ENCODE measurements at regions not wholly inside any gene's neighbourhood (a gene's known extent, or its start where the extent isn't known, plus 50 kb on each side); places are given as distances from the start of the nearest gene placed in this dataset.
"Not testable (repeated sequence)": the region's sequence is repeated elsewhere in the genome, so short reads cannot be mapped to it uniquely, and the experiment has no call there.

- DNase-seq (ENCODE audit: low read depth, low spot score) = no peak
- no peak overlapping the region for H3K27ac ChIP-seq
These were observed 466.2 kb downstream of the TYW1 start for GRCh38 chr7:67462781-67463191.

DNA sequence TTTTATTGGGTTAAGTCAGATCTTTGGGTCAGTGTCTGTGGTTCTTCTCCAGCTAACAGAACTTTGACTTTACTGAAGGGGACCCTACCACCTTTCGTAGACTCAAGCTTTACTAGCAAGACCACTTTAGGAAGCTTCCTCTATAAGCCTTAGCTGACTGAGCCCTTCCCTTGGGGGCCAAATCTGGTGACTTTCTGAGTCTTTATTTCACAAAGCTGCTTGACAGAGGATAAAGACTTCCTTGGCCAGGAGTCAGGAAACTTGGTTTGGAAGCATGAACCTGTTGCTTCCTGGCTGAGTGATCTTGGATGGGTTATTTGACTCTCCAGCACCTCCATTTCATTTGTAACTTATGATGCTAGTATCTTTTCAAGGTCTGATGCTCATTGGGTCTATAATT, 466.7 kb downstream of the TYW1 start:
- no peak overlapping the region for H3K27ac ChIP-seq
- no peak for DNase-seq (ENCODE audit: low read depth, low spot score)

DNA sequence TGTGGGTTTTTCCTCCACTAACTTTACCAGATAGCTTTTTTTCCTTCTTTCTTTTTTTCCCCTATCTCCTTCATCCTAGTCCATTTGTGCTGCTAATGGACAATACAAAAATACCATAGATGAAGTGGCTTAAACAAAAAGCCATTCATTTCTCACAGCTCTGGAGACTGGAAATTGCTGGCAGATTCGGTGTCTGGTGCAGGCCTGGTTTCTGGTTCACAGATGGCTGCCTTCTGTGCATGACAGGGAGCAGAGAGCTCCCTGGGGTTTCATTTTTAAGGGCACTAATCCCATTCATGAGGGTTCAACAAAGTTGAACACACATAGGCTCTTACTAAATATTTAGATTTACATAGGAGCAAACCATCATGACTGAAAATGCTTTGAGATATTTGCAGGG, 467.4 kb downstream of the TYW1 start:
- DNase-seq (ENCODE audit: low read depth, low spot score) = no peak
- no peak overlapping the region for H3K27ac ChIP-seq

DNA sequence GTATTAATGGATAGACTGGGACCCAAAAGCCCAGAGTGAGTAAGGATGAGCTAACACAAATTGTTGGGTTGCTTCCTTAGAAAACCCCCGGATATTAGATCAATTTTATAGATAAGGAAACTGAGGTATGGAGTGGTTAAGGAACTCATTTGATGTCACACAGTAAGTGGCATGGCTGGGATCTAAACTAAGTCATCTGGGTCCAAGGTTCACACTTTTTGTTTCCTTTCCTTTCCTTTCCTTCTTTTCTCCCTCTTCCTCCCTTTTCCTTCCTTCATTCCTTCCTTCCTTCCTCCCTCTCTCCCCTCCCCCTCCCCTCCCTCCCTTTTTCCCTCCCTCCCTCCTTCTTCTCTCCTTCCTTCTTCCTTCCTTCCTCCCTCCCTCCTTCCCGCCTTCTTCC, 469.5 kb downstream of the TYW1 start:
- no peak overlapping the region for H3K27ac ChIP-seq
- no peak for DNase-seq (ENCODE audit: low read depth, low spot score)

- no peak for DNase-seq (ENCODE audit: low read depth, low spot score)
- no peak overlapping the region for H3K27ac ChIP-seq
These were observed 473.7 kb downstream of the TYW1 start for GRCh38 chr7:67470256-67470751.

DNA sequence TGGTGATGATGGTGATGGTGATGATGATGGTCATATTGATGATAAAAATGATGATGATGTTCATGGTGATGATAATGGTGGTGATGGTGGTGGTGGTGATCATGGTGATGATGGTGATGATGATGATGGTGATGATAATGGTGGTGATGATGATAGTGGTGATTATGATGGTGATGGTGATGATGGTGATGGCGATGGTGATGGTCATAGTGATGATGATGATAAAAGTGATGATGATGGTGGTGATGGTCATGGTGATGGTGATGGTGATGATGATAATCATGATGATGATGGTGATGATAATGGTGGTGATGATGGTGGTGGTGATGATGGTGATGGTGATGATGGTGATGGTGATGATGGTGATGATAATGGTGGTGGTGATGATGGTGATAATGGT, 478.7 kb downstream of the TYW1 start:
- DNase-seq (ENCODE audit: low read depth, low spot score) = no peak
- no peak overlapping the region for H3K27ac ChIP-seq

DNA sequence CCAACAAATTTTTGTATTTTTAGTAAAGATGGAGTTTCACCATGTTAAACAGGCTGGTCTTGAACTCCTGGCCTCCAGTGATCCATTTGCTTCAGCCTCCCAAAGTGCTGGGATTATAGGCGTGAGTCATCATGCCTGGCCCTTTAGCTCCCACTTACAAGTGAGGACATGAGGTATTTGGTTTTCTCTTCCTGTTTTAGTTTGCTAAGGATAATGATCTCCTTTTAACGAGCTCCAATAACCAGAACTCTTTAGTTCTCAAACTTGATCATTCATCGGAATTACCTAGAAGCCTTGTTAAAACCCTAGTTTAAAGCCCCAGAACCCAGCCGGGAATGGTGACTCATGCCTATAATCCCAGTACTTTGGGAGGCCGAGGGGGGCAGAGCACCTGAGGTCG, 481.4 kb downstream of the TYW1 start:
- H3K27ac ChIP-seq = no peak overlapping the region
- DNase-seq (ENCODE audit: low read depth, low spot score) = no peak

DNA sequence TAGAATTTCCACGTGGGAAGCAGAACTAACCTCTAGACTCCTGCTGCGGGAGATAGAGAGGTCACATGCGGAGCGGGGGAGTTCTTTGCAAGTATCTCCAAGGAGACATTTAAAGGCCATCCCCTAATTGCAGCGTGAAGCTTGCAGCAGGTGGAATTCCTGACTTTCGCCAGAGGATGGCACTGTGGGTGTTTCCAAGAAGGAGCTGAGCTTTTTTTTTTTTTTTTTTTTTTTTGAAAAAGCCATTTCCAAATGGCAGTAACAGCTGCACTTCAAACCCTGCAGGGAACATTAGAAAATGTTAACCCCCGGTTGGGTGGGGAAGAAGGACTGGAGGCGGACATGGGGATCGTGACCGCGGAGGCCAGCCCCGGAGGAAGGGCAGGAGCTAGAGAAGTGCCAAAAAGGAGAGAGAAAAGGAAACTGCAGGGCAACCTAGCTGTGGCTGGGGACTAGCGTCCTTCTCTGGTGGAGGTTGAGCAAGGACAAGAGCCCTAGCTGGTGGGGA, 487.7 kb downstream of the TYW1 start:
- DNase-seq (ENCODE audit: low read depth, low spot score) = peak; percentile 3
- H3K27ac ChIP-seq = no peak overlapping the region

- no peak for DNase-seq (ENCODE audit: low read depth, low spot score)
These were observed 489.8 kb downstream of the TYW1 start for GRCh38 chr7:67486401-67486800.

DNA sequence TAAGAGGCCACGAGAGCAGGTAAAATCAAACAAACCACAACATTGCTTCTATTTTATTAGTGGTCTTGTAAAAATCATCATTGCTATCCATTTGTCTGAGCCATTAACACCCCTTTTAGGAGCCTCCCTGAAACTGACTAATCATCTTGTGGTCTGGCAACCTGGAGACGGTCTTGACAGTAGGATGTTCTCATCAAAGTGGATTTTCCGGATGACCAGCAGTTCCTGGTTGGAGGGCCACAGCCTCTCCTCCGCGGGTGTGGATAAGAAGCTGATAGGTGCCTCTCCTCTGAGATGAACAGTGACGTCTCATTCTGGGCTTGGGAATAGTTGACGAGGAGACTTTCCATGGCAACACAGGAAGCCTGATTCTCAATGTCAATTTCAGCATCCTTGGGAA, 490.7 kb downstream of the TYW1 start:
- no peak overlapping the region for H3K27ac ChIP-seq
- no peak for DNase-seq (ENCODE audit: low read depth, low spot score)

More at GRCh38 chr7:67486401-67486800, 489.8 kb downstream of the TYW1 start:
- H3K27ac ChIP-seq = no peak overlapping the region

DNA sequence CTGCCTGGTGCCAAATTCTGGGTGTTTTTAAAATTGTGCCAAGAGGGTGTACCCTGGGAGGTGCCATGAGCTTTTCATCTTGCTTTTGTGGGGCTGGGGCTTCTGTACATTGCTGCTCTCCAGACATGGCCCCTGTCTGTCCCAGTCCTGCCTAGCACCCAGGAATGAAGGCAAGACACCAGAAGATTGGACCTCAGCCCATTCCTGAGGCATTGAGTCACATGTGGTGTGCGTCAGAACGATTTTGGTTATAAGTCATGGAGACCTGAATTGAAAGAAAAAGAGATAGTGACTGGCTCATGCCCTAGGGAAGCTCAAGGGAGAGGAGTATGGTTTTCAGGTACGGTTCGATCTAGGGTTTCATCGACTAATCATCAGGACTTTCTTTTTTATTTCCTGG, 493.2 kb downstream of the TYW1 start:
- H3K27ac ChIP-seq = no peak overlapping the region
- no peak for DNase-seq (ENCODE audit: low read depth, low spot score)

DNA sequence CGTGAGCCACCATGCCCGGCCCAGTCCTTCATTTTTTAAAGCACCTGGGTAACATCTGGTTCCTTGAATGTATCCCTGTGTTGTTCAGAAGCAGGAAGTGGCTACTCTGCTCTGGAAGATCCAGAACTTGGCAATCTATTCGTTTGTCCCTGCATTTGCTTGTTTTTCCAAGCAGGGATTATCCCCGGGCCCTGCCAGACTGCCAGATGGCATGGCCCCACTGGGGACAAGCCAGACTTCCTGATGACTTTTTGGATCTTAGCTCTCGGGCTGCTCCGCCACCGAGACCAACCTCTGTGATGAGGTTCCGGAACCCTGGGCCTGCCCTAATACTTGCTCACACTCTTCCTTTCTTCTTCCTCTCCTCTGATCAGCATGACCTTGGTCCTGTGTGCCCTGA, 496.7 kb downstream of the TYW1 start:
- no peak for DNase-seq (ENCODE audit: low read depth, low spot score)

GRCh38 chr7:67496589-67496988, 500.0 kb downstream of the TYW1 start:
- no peak for DNase-seq (ENCODE audit: low read depth, low spot score)
- H3K27ac ChIP-seq = no peak overlapping the region

More for the DNA sequence above, 496.7 kb downstream of the TYW1 start:
- no peak overlapping the region for H3K27ac ChIP-seq

DNA sequence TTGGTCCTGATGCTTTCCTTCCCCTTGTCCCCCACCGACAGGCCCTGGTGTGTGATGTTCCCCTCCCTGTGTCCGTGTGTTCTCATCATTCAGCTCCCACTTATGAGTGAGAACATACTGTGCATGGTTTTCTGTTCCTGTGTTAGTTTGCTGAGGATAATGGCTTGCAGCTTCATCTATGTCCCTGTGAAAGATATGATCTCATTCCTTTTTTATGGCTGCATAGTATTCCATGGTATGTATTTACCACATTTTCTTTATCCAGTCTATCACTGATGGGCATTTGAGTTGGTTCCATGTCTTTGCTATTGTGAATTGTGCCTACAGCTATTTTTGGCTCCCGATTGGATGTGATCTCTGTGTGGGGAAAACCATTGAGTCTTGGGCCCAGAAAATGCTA, 501.3 kb downstream of the TYW1 start:
- not testable (repeated sequence) for H3K27ac ChIP-seq; DNase-seq (ENCODE audit: low read depth, low spot score)

- no peak overlapping the region for H3K27ac ChIP-seq
- no peak for DNase-seq (ENCODE audit: low read depth, low spot score)
These were observed 506.3 kb downstream of the TYW1 start for GRCh38 chr7:67502929-67503328.

- no peak overlapping the region for H3K27ac ChIP-seq
- DNase-seq (ENCODE audit: low read depth, low spot score) = no peak
These were observed 508.8 kb downstream of the TYW1 start for GRCh38 chr7:67505449-67505848.

- no peak for DNase-seq (ENCODE audit: low read depth, low spot score)
- no peak overlapping the region for H3K27ac ChIP-seq
These were observed 515.8 kb downstream of the TYW1 start for GRCh38 chr7:67512481-67512880.

DNA sequence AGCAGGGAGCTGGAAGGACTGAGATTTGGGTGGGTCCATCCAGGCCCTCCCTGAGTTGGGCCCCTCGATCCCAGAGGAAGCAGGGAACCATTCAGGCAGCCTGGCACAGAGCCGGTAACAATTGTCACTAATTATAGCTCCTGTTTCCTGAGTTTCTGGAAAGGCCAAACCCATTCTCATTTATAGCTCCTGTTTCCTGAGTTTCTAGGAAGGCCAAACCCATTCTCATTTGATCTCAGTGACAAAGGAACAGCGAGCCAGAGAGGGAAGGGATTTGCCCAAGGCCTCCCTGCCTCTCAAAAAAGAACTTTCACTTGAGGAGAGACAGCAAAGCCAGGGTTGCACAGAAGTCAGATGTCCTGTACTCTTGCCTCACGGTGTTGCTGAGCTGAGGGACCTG, 521.9 kb downstream of the TYW1 start:
- no peak overlapping the region for H3K27ac ChIP-seq

DNA sequence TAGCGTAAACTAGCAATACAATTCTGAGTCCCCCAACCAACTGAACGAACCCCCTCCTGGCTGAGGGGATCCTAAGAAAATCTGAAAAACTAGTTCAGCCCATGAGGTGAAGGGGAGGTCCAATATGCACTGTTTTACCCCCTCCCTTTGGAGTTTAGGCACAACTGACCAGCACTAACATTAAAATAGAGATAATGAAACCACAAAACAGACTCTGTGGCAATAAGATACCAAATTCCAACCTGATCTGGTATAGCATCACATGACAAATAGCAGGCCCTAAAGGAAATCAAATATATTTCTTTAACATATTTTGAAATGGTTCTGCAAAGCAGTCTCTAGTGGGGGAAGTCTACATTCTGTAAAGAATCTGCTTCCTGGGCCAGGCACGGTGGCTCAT, 522.5 kb downstream of the TYW1 start:
- H3K27ac ChIP-seq = no peak overlapping the region
- DNase-seq (ENCODE audit: low read depth, low spot score) = no peak

More for the DNA sequence above, 521.9 kb downstream of the TYW1 start:
- no peak for DNase-seq (ENCODE audit: low read depth, low spot score)

DNA sequence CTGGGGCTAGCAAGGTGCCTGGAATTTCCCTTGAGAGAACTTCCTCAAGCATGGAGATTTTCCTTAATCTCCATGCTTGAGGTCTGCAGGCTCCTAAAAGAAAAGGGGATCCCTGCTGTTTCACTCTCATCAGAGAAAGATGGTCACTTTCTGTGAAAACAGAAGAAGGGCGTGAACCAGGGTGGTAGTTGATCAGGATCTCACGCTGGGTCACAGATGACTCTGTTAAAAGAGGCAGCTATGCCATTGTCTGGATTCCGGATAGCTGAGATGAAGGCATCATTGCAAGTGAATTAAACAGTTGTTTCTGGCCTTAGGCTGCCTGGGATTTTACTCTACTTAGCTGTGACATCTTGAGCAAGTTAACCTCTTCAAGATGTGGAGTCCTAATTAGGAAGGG, 525.9 kb downstream of the TYW1 start:
- no peak for DNase-seq (ENCODE audit: low read depth, low spot score)
- H3K27ac ChIP-seq = no peak overlapping the region

GRCh38 chr7:67523713-67524112, 527.1 kb downstream of the TYW1 start:
- H3K27ac ChIP-seq = no peak overlapping the region
- no peak for DNase-seq (ENCODE audit: low read depth, low spot score)

GRCh38 chr7:67525588-67525987, 529.0 kb downstream of the TYW1 start:
- H3K27ac ChIP-seq = no peak overlapping the region
- DNase-seq (ENCODE audit: low read depth, low spot score) = no peak

Data from epithelial cell of prostate (primary cell).